GM03348 (cell line): ENCODE measurements at regions not wholly inside any gene's neighbourhood (a gene's known extent, or its start where the extent isn't known, plus 50 kb on each side); places are given as distances from the start of the nearest gene placed in this dataset.

Experiments
- DNase-seq: peaks from one replicate; pipeline ENCODE4 v3.0.0; 2012; ENCODE audit warnings: low spot score

DNA sequence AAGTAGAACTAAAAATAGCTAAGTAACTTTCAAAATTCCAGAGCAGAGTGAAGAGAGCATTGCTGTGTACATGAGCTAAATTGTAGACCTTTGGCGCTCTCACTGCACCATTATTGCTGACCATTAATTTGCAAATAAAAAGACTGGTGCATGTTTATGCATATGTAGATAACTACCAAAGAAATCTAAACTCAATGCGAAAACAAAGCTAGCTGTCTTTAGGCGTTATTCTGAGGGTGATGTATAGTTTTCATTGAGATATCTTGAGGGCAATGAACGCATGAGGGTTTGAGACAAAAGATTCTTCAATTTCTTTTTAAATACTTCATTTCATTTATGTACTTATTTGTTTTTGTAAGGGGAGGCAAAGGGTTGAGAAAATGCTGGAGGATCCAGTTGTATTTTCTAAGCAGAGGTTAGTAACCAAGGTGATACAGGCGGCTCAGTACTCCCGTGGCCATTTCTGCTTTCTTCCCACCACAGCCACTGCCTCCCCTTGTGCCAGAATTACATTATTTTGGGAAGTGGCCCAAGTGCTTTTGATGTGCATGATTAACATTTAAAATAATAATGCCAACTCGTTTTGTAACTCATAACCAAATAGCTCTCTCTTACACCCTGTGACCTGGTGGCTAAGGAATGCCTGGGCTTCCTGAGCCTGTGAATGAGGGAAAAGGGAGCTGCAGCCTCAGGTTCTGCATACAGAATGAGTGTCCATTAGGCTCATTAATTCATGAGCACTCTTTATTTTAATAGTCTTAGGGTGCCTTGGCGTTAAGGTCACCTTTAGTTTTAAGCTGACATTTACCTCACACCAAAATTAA lies 797.8 kb upstream of the GYPC start:
- no peak for DNase-seq

DNA sequence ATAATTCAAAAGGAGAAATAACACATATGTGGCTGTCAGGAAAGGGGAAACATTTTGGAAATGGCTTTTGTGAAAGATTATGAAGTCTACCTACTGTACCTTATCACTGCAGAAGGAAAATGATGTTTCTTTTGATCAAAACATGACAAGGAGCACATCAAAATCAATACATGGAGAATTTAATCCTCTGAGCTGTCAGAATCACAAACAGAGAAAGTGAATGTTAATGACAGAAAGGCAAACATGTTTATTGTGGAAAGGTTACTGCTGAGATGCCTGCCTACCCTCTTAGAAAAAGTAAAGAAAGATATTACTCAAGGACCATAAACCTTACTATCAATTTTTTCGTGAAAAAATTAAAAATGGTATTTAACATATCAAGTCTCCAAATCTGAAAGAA lies 794.5 kb upstream of the GYPC start:
- DNase-seq, result no peak

DNA sequence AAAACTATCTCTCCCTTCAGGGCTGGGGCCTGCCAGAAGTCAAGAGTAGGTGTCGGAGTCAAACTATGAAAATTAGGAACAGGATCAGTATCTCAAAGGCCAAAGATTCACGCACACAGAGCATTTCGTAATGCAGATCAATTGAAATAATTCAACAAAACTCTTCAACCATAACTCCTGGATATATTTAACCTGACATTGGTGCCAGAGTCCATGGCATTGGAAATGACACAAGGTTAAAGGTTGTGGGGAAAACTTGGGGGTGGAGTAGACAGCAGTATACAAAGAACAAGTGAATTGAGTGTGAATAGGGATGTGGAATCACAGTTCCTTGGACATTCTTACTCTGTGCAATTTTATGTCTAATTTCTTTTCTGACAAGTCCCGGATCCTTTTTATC lies 788.0 kb upstream of the GYPC start:
- no peak for DNase-seq

DNA sequence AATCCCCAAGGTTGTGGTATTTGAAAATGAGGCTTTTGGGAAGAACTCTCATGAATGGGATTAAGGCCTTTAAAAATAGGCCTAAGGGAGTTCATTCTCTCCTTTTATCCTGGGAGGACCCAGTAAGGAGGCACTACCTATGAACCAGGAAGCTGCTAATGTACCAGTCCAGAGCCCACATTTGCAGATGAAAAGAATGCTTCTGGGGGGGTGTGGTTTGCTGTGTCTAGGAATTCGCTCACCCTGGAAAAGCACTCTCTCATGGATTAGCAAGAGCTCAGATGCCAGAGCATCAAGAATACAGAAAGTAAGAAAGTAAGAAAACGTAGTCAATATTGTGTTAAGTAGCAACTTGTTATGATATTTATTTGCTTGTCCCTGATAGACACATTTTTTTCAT lies 785.7 kb upstream of the GYPC start:
- no peak for DNase-seq

DNA sequence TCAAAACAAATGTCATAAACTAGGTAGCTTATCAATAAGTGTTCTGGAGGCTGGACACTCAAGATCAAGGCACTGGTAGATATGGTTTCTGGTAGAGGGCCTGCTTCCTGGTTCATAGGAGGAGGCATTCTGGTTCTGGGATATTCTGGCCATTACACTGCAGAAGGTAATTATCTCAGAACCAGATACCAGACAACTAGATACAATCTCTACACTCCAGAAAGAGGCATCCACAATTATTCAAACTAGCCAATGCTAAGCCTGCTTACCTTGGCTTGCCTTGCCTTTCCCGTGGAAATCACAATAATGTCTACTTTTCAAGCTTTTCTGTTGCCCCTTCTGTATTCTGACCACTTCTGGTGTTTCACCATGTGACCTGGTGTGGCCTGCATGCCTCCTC lies 785.2 kb upstream of the GYPC start:
- no peak for DNase-seq

DNA sequence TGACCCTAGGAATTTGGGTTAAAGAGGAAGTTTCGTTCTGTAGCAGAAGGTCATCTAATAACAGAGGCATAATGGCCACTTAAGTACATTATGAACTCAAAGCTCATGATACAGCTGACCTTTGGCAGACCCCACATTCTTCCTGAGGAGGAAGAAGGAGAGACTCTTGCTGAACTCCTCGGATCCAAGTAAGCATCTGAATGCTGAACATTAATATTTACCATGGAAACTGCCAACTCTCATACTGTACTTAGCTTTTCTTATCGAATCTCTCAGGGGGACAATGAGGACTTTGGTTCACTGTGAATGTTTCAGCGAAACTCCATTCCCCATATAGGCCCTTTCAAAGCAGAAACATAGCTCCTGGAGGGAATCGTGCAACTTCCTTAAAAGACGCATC lies 781.4 kb upstream of the GYPC start:
- no peak for DNase-seq

DNA sequence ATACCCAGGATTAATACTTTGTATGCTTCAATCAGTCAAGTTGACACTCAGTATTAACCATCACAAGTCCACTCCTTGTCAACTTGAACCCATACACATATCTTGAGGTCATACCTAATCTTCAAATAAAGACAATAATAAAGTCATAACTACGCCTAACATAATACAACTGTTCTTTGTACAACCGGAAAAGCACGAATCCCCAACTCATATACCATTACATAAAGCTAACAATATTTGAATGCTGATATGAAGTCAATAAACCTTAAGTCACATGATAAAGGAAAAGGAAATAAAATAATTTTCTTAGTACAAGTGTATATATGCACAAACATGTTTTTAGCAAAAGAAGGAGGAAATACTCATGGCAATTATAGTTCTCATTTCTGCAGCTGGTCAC lies 770.6 kb upstream of the GYPC start:
- DNase-seq, result no peak

DNA sequence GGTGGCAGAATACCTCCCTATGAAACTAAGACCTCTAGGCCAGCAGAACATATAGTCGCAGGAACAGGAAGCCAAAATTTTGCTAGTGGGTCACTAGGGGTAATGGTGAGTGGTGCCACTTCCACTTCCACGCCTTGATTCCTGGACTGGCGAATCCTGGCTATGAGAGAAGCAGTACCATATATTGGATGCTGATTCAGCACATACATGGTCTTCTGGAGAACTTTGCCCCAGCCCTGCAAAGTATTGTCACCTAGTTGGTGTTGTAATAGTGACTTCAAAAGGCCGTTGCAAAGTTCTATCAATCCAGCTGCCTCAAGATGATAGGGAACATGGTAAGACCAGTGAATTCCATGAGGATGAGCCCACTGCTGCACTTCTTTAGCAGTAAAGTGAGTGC lies 769.8 kb upstream of the GYPC start:
- DNase-seq, result no peak

DNA sequence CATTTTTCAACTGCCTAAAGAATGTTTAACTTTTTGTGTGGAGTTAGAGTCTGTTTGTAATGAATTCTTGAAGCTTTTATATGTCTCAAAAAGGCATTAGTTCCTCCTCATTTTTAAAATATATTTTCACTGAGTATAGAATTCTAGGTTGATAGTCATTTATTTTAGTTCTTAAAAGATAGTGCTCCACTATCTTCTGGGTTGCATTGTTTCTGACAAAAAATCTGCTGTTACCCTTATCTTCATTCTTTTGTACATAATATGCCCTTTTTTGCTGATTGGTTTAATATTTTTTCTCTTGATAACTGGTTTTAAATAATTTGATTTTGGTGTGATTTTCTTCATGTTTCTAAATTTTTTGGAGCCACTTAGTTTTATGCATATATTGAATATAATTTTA lies 754.7 kb upstream of the GYPC start:
- DNase-seq, result no peak

DNA sequence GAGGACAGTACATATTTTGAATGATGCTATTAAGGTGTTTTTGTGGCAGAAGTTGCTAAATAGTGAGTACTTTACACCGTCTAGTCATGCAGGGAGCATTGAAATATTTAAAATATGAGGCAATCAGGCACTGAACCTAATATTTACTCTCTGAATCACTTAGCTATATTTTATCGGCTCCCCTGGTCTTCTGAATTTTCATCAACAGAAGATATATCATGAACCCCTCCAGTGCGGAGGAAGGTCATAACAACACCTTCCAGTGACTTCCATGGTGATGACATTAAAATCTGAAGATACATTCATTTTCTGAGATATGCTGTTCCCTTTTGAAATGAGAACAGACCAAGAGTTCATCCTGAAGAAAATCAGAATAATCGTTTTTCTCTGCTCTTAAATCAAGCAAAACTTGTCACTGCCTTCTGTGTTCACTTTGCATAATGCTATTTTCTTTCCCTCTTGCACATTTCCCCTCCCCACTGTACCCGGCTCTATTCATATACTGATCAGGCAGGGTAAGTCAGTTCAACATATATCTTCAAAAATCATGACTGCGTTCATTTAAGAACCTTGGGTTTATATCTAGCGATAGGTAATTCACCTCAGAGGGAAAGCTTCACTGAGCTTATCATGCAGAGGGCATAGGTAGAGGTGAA lies 729.9 kb upstream of the GYPC start:
- no peak for DNase-seq

DNA sequence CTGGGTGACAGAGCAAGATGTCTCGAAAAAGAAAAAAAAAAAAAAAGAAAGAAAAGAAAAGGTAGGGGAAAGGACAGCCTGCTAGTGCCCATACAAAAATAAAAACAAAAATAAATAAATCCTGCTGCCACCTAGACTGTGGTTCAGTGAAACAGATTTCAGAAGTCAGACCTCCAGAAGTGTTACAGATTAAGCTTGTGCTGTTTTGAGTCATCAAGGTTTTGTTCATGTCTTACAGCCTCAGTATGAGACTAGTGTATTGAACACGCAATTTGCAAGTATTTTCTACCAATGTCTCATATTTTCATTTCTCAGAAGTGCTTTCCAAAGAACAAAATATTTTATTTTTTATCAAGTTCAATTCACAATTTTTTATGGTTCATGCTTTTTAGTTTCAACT lies 720.4 kb upstream of the GYPC start:
- no peak for DNase-seq

DNA sequence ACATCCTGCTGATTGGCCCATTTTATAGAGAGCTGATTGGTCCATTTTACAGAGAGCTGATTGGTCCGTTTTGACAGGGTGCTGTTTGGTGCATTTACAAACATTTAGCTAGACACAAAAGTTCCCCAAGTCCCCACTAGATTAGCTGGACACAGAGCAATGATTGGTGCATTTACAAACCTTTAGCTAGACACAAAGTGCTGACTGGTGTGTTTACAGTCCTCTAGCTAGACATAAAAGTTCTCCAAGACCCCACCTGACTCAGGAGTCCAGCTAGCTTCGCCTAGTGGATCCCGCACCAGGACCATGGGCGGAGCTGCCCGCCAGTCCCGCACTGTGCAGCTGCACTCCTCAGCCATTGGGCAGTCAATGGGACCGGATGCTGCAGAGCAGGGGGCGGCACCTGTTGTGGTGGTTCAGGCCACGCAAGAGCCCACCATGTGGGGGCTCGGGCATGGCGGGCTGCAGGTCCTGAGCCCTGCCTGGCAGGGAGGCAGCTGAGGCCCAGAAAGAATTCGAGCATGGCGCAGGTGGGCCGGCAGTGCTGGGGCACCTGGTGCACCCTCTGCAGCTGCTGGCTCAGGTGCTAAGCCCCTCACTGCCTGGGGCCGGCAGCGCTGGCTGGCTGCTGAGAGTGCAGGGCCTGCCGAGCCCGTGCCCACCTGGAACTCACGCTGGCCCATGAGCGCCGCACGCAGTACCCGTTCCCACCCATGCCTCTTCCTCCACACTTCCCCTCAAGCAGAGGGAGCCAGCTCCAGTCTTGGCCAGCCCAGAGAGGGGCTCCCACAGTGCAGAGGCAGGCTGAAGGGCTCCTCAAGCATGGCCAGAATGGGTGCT lies 713.2 kb upstream of the GYPC start:
- DNase-seq, result no peak

DNA sequence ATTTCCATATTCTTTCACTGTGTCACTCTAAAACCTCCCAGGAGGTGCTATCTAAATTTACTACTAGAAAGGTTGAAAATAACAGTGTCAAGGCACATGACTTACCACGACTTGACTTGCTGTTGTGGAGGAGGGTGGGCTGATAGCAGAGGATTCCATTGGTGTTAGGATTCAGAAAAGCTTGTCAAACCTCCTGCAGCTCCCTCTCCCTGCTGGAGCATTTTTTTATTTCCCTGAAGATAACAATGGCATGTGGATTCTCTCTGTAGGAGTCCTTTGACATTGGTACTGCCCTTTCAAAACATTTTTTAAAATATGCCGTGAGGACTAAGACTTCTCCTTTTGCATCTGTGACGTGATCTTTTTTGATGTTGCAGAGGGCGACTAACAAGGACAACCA lies 696.9 kb upstream of the GYPC start:
- no peak for DNase-seq

DNA sequence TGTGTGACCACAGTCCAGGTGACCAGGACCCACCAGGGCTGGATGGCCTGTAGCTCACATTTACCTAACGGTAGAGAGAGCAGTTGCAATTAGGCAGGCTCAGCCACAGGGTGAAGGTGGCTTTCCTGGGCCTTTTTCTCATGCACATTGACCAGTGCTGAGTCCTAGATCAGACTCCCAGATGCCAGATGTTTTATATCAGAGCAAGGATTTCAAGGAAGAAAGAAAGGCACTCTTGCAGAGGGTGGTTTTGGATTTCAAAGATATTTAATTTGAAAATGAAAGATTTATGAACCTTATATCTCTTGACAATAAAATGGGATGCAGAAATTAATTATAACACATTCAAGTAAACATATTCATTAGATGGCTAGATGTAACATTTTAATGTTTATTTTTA lies 694.2 kb upstream of the GYPC start:
- DNase-seq, result no peak

DNA sequence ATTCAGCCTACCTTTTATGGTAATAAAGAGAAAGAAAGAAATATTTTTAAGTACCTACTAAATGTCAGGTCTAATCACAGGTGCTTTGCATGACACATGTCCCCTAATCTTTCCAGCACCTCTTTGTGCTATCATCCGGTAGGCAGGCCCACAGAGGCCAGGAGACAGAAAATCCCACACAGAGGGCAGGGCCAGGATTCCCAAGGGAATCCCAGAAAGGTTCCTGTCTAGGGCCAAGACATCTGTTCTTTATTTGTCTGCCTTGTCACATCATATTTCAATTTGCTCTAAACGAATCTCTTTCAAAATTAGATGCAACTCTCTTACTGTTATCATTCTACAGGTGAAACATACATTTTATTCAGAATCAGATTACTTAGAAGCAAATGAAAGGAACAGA lies 676.1 kb upstream of the GYPC start:
- no peak for DNase-seq

DNA sequence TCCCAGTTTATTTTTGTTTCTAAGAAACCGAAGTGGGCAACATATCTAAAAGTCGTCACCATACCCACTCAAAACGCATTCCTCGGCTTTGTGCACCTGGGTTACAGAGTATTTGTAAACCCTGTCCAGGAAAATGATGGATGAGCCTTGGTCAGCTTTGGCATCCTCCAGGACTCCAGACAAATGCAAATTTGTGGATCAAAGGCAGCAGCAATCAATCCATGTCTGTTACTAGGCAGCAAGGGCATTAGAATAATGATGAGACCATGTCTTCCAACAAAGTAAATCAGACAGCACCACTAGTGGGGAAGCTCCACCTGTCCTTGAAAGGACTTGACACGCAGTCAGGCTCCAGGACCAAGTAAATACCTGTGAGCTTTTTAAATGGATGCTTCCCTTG lies 672.6 kb upstream of the GYPC start:
- DNase-seq, result no peak

DNA sequence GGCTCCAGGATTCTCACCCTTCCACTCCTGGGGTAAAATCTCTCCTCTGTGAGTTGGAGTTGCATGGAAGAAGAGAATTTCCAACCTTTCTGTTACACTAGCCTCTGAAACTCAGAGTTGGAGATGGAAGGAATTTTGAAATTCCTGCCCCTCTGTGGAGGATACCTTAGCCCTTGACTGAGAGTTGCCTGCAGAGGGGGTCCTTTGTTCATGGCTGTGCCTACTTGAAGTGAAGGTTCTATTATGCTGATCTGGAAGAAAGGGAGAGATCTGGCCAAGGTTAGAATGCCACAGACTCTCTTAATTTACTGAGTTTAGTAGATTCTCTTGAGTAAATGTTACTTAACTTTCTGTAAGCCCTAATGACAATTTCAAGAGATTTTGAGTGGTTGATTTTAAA lies 626.6 kb upstream of the GYPC start:
- no peak for DNase-seq

DNA sequence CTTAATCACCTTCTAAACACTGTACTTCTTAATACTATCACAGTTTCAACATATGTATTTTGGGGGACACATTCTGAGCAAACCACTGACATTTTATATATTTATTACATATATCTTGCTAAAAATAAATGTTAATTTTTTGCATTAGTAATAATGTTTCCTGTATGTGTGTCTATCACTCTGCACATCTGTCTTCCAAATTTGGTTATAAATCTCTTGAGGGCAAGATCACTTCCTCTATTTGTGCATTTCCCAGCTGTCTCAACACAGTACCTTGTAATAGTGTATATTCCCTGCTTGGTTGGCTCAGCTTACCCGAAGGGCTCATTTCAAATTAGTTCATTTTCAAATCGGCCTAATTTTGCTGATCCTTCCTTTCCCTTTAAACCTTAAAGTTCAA lies 617.1 kb upstream of the GYPC start:
- DNase-seq, result no peak

DNA sequence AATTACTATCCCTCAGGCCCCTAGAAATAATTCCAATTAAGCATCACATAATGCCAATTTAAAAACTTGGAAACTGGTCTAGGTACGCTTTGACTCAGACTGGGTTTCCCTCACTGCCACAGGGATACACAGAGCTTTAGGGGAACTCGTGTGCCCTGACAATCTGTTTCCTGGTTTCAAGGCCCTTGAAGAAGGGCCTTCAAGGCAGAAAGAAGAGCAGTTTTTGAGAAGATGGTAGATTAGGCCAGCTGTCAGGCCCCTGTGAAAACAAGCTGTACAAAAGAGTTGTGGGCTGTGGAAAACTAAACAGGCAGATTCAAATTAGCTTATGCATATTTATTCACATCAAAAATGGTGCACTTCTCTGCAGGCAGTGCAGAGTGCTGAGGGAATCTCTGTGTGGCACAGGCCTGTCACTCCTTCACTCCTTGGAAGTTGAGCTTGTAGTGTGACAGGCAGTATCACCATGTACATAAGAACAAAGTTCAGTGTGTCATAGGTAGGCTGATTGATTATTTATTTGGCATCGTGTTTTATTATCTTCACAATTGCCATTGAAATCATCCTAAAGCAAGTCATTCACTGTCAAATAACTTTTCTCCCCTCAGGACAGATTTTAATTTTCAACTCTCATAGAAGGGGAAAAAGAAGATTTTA lies 614.4 kb upstream of the GYPC start:
- no peak for DNase-seq

DNA sequence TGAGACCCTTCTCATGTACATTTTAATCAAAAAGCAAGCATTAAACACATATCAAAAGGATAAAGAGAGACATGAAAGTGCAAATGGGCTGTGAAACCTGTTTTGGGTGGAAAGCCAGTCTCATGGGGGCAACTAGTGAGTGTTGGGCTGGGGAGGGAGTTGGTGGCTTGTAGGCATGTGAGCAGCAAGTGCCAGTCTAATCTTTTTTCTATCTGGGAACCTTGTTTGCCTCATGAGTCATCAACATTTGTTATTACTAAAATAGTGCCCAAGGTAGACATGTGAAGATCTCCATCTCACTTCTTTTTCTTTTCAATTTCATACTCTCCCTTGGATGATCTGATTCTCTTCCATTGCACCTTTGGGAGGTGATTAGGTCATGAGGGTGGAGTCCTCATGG lies 613.9 kb upstream of the GYPC start:
- no peak for DNase-seq

DNA sequence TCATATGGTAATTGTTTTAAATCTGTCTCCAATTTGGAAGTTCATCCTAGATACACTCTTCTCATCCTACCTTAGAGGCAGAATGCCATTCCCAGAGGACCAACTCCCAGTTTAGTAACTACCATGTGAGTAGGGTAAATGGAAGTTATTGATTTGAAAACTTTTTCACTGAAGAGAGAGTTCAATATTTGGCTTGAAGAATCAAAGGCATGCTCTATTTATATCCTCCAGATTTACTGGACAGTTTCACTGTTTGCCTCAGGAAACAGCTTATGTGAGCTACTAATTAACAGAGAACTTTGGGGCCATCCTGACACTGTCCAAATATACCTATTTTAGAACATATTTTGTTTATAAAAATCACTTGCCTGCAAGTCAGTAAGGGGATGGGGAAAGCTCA lies 607.2 kb upstream of the GYPC start:
- DNase-seq, result no peak

DNA sequence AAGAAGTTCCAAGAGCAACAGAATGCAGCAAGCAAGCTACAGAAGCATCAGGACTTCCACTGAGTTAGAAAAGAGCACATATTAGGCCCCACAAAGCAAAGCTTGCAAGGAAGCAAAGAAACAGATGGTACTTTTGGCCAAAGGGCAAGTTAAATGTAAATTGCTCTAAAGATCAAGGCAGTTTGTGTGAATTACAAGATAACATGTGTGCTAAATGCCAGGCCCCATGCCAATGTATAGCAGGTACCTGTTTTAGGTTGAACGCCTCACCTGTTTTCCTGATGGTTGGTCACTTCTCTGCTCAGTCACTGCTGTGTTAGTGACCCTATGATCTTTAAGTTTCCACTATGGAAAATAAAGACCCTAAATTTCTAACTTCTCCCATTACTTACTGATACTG lies 606.5 kb upstream of the GYPC start:
- no peak for DNase-seq
